ENCODE measurements at regions not wholly inside any gene's neighbourhood (a gene's known extent, or its start where the extent isn't known, plus 50 kb on each side); places are given as distances from the start of the nearest gene placed in this dataset.

GRCh38 chr4:155066871-155067270 is 141.6 kb upstream of the NPY2R start:
- TF ChIP-seq CTCF (IDR thresholded peaks at IDR 0.05; ENCODE audit: low read depth, low read length, poor library complexity, severe bottlenecking) (no peak), EZH2phosphoT487 (IDR thresholded peaks at IDR 0.05; ENCODE audit: borderline replicate concordance, low read length) (no peak)
